Mucosa of descending colon (tissue), 3 donors: ENCODE measurements at regions not wholly inside any gene's neighbourhood (a gene's known extent, or its start where the extent isn't known, plus 50 kb on each side); places are given as distances from the start of the nearest gene placed in this dataset.
"Not testable (repeated sequence)": the region's sequence is repeated elsewhere in the genome, so short reads cannot be mapped to it uniquely, and the experiment has no call there.

Experiments
- ATAC-seq: fragments of 200-7000 bp; cut with Tn5 transposase; one replicate; pipeline ENCODE4 v1.9.1; 2020; ENCODE audit warnings: mild to moderate bottlenecking, moderate library complexity
- DNase-seq, 3 donors: peaks; one replicate each; pipeline ENCODE4 v3.0.0-alpha.2; 2020
- H3K36me3 ChIP-seq: fragments of 200-600 bp; one replicate; pipeline ENCODE4 v1.8.0; 2021; ENCODE audit warnings: low read depth, mild to moderate bottlenecking
- H3K4me1 ChIP-seq: fragments of 200-600 bp; one replicate; pipeline ENCODE4 v1.8.0; 2021; ENCODE audit warnings: low read depth, mild to moderate bottlenecking
- H3K4me3 ChIP-seq: fragments of 200-600 bp; one replicate; pipeline ENCODE4 v1.8.0; 2021; ENCODE audit warnings: mild to moderate bottlenecking
- H3K9me3 ChIP-seq: fragments of 200-600 bp; one replicate; pipeline ENCODE4 v1.8.0; 2021; ENCODE audit warnings: mild to moderate bottlenecking
- CTCF ChIP-seq: fragments of 200-600 bp; IDR thresholded peaks from one replicate; pipeline ENCODE4 v1.8.0; 2022; ENCODE audit warnings: antibody characterized with exemption, mild to moderate bottlenecking
- intact Hi-C, 2 donors: fragments of 100-400 bp; cut with DNase I in 1 of 2; cut with micrococcal nuclease in 1 of 2; formaldehyde crosslinking; loops; one replicate each; pipeline versions ENCODE4 v1.11.0 to v1.11.1; 2022; cut with DNase I, micrococcal nuclease
- donor health status: DM: no; HTN: no; CAD: no; lungs with moderate emphysema.
- donor health status: DM: no; HTN: no; CAD: no.
- donor health status: DM: no; HTN: yes; CAD: no.

- intact Hi-C loops, result no loop called here
- H3K4me1 ChIP-seq, result no peaks in the 10 kb centered on the region
- TF ChIP-seq CTCF, result no peak
- H3K4me3 ChIP-seq, result no peak overlapping the region
- H3K9me3 ChIP-seq, result no peaks in the 10 kb centered on the region
- ATAC-seq (no peak), DNase-seq (no peak)
- no peaks in the 10 kb centered on the region for H3K36me3 ChIP-seq
These were observed 138.4 kb downstream of the SPANXN3 start for GRCh38 chrX:143378851-143379250.

- Histone ChIP-seq H3K9me3 (no peaks in the 10 kb centered on the region), H3K36me3 (no peaks in the 10 kb centered on the region), H3K4me3 (no peak overlapping the region), H3K4me1 (no peaks in the 10 kb centered on the region)
- ATAC-seq (no peak), DNase-seq (no peak)
- no peak for TF ChIP-seq CTCF
- intact Hi-C loops, result no loop called here
These were observed 153.9 kb downstream of the SPANXN3 start for GRCh38 chrX:143363419-143363818.

GRCh38 chrX:143340190-143340589, 177.1 kb downstream of the SPANXN3 start:
- TF ChIP-seq CTCF, result no peak
- ATAC-seq (no peak), DNase-seq (no peak)
- Histone ChIP-seq H3K4me1 (no peaks in the 10 kb centered on the region), H3K4me3 (no peak overlapping the region), H3K36me3 (no peaks in the 10 kb centered on the region), H3K9me3 (no peaks in the 10 kb centered on the region)
- intact Hi-C loops, result no loop called here

- DNase-seq, result no peak
- H3K9me3 ChIP-seq, result no peaks in the 10 kb centered on the region
- ATAC-seq, result no peak
- no peak for TF ChIP-seq CTCF
- no peaks in the 10 kb centered on the region for H3K4me1 ChIP-seq
- no peak overlapping the region for H3K4me3 ChIP-seq
- H3K36me3 ChIP-seq, result no peaks in the 10 kb centered on the region
- intact Hi-C loops, result no loop called here
These were observed 181.0 kb downstream of the SPANXN3 start for GRCh38 chrX:143336261-143336660.

- intact Hi-C loops, result no loop called here
- H3K4me3 ChIP-seq, result no peak overlapping the region
- no peaks in the 10 kb centered on the region for H3K4me1 ChIP-seq
- no peaks in the 10 kb centered on the region for H3K36me3 ChIP-seq
- ATAC-seq (no peak), DNase-seq (no peak)
- no peaks in the 10 kb centered on the region for H3K9me3 ChIP-seq
- TF ChIP-seq CTCF, result no peak
These were observed 197.7 kb downstream of the SPANXN3 start for GRCh38 chrX:143319526-143319925.

- DNase-seq, result peak; percentile 21 to 33 (median 26)
- H3K4me1 ChIP-seq, intact Hi-C loops, H3K4me3 ChIP-seq, H3K9me3 ChIP-seq, H3K36me3 ChIP-seq: not testable (repeated sequence)
- peak; percentile 78 for ATAC-seq
These were observed 198.4 kb downstream of the SPANXN3 start for GRCh38 chrX:143318857-143319256.
